HG02885 (cell line): ENCODE measurements at regions not wholly inside any gene's neighbourhood (a gene's known extent, or its start where the extent isn't known, plus 50 kb on each side); places are given as distances from the start of the nearest gene placed in this dataset.

Source experiments
- ATAC-seq: cut with Tn5 transposase; IDR thresholded peaks from one replicate; pipeline ENCODE4 v1.9.1; 2021; ENCODE audit warnings: mild to moderate bottlenecking; ENCODE audit not compliant: unreplicated experiment, poor library complexity

DNA sequence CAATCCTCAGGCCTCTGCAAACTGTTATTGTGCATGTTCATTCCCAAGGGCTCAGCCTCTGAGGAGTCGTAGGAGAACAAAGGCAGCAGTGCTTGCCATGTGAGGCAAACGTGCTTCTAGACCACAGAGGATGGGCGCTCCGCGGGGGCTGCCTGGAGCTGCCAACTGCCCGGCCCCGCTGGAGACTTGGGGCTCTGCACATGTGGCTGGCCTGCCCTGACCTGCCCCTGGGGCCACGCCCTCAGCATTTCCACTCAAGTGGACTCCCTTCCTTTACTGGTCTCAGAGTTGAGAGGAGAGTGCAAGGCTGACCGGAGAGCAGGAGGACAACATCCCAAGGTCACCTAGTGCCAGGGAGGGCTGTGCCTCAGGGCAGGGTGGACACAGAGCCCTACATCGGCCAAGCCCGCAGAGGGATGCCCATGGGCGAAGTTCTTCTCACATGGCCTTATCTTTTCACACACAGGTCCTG lies 222.3 kb upstream of the ZNF32 start:
- ATAC-seq = no peak

DNA sequence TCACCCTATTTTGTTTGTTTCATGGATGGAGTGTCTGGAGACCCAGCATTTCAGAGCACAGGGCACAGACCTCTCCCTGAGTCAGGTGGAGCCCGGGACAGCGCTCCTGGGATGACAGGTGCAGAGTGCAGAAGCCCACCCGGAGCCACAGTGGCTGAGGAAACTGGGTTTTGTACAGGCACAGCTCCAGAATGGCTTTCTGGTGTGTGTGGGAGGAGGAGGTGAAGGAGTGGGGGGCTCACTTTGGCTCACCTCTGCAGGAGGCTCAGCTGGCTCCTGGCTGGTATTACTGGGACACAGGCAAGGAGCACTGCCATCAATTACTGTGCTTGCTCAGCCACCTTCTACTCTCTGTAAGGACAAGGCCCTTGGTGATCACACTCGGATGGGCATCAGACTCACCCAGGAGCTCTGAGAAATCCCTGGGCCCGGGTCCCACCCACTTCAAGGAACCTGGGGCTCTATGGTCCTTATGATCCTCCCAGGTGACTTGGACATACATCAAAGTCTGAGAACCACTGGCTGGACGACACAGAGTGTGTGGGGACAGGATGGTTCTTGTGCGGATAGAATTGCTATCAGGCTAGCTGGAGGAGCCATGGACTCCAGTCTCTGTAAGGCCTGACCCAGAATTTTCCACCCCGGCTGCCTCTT lies 221.1 kb upstream of the ZNF32 start:
- no peak for ATAC-seq

DNA sequence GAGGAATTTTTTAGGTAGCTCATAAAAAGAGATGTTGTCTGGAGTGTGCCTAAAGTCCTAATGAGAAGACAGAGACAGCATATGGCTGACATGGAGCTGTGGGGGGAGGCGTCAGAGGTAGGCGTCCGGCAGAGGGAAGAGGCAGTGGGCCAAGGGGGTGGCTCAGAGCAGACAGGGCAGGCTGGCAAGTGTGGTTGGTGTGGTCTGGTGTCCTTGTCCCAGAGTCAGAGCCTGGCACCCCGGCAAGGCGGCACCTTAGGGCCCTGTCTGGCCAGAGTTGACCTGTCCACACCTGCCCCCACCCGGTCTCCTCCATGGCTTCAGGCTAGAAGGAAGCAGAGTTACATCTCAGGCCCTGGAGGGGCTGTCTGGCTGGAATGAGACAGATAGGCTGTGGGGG lies 220.3 kb upstream of the ZNF32 start:
- ATAC-seq = no peak

DNA sequence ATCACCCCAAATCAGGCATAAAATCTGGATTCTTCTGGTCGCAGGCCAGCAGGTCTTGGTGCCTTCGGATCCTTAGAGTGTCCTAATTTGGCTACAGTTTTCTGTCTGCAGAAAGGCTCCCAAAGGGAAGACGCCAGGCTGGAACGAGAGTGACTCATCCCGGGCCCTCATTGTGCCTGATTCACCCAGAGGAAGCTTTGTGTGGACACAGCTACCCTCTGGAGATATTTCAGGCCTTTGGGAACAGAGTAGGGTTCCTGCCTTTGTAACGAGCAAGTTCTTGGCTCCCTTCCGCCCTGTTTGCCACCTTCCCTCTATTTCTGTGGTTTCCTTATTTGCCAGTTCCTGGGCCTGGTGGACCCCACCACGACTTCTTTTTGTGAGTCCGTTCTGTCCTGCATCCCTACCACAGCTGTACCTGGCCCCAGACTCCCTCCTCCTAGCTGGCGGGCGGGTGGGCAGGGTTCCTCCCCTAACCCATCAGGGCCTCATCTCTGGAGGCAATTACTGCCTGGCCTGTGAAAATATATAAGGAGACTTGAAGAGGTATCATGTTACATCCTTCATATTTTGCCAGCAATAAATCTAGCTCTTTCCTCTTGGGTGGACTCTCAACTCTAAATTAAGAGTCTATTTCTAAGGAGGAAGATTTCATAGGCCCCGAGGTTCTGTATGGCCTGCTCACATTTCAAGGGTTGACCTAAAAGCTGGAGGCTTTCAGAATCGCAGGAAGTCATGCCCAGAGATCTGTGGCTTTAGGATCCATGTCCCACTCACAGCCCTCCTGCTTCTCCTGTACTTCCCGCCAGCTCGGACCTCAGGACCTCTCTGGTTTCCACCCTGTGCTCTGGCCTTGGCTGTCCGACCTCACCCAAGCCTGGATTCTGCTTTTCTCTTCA lies 219.2 kb upstream of the ZNF32 start:
- no peak for ATAC-seq

DNA sequence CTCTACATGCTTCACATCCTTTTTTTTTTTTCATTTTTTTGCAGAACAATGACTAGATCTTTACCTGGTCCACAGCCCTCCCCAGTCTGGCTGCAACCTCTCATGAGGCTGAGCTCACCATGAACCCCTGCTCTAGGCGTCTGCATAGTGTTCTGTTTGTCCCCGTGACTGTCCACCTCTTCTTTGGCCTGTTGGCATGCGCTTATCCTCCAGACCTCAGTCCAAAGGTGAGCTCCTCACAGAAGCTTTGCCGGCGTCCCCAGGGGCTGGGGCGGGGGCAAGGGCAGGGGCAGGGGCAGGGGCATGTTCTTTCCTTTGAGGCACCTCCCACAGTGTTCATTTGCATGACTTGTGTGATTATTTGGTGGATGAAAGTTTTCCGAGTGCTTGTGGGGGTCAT lies 218.4 kb upstream of the ZNF32 start:
- ATAC-seq = no peak

DNA sequence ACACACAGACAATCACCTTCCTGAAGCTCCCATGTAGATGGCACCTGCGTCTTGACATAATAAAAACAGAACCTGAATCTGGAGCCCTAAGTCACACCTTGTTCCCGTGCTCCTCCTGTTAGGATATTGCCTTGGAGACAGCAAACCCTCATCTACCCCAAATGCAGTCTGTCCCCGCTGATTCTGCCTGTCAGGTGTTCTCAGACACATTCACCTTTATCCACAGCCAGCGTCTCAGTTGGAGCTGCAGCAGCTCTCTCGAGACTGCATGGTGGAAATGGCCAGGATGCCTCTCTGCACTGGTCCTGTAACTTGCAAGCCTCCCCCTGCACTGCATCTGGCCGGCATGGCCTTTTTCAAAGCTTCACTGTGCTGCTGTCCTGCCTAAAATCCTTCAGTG lies 218.0 kb upstream of the ZNF32 start:
- ATAC-seq = no peak

DNA sequence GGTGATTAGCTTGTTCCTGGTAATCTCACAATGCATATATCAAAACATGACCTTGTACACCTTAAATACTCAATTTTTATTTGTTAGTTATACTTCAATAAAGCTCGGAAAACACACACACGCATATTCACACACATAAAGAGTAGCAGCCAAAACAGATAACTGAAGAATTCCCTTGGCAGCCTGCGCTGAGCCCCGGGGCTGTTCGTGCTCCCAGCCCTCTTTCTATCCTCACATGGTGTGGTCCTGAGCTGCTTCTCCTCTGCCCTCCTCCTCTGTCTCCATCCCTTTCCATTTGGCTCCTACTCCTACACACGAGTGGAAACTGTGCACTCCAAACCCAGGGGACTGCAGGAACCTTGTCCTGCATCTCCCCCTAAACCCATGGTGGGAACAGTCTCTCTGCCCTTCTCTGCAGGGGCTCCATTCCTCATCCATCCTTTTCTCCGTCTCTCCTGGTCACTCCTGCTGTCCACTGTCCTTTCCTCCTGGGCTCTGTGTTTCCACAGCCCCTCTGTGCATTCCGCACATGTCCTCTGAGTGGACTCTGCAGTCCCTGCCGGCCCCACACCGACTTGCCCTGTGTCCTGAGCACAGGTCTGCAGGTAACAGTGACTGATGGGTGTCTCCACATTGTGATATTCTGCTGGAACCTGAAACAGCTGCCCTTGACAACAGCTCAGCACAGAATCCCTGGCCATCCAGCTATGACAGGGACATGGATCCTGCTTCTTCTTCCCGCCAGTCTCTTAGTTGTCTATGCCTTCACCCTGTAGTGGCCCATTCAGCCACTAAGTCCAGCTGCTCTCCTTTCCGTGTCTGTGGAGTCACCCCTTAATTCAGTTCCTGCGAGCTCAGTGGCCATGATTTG lies 216.8 kb upstream of the ZNF32 start:
- ATAC-seq = no peak

DNA sequence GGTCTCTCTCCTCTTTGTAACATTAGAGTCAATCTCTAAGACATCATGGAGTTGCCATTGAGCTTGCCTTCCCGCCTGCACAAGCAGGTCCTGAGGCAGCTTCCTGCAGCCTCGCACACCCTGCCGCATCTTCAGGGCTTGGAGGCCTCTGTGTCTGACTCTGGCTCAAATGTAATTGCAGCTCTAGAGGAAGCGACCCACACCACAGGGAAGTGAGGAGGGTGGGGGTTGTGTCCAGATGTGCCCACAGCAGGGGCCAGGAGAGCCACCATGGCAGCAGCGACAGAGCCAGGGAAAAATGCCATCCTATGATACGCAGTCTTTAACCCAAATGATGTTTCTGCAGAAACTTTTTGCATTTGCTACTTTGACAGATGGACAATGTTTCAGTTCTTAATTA lies 216.0 kb upstream of the ZNF32 start:
- no peak for ATAC-seq

DNA sequence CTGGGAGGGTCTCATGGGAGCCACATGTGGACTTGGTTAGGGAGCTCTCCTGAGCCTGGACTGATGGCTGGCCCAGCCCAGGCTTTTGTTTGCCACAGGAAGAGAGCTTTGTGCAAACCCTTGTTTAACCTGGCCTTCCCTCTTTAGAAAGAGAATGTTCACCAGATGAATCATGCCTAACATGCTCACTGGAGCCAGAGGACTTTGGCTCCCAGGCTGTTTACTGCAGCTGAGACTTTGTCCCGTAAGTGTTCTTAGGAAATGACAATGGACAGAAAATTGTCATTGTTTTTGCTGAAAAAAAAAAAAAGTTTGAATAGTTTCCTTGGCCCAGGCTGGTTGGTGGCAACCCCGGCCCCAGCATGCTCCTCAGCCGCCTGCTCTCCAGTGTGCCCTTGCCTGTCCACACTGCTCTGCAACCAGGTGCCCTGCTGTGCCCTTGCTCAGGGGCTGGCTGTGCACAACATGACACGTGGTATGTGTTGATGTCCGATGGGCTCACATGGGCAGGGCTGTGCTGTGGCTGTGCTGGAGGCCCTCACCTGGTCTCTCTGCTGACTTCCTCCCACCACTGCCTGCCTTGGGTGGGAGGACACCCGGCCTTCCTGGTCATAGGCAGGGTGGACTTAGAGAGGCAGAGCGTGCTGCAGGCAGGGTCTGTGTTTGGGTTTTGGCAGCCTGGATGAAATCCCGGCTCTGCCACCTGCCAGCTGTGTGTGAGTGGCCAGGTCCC lies 215.3 kb upstream of the ZNF32 start:
- no peak for ATAC-seq

DNA sequence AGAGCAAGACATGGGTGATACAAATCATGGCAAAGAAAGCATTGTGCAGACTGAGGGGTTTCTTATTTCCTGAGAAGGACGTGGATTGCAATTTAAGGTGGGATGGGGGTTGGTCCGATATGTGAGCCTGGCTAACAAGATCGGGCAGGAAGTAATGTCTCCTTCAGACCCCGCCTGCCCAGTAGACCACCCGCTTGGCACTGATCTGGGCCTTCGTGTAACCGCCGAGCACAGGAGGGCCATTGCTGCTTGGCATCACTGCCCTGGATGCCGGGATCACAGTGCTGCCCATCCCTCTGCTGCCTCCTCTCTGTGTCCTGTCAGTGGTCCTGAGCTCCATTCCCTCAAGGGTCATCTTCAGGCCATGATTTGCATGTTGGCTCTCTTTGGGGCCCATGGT lies 214.6 kb upstream of the ZNF32 start:
- ATAC-seq = no peak

DNA sequence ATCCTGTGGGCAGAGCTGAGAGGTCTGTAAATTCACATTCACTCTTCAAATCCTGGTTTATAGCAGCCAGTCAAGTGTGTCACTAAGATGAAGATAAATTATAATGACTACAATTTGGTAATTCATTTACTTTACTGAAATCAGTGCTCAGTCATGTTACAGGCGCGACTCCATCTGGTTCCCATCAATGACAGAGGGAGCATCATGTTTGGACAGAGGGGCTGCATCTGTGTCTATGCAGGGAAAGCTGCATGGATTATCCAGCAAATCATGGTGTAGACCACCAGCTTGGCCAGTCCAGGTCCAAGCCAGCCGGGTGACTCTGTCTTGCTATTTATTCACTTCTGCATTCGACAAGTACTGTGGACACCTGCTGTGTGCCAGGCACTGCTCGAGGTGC lies 214.1 kb upstream of the ZNF32 start:
- no peak for ATAC-seq

DNA sequence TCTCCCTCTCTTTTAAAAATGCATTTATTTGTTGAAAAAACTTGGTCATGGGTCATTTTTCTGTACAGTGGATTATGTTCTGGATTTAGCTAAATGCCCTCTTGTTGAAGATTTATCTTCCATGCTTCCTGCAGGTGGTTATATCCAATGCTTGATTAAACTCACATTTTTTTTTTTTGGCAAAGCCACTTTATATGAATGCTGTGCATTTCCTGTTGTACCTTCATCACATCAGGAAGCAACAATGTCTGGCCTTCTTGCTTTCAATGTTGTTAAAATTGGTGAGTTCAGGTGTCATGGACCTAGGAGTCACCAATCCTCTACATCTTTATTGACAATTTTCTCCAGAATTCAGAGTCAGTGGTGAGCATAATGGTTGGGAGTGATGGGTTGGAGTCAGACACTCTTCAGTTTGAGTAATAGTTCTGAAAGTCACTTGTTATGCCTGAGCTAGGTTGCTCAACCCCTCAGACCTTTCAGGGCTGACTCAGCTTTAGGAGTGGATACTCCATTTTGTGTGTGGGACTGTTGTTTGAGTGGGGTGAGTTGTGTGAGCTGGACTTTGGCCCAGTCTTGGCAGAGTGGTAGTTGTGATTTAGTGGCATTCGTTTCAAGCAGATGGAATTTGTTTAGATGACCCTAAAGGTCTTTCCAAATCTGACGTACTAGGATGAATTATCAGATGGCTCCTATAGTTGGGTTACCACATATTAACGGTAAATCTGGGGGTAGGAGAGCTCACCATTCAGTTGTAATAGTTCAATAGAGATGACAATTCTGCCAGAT lies 213.5 kb upstream of the ZNF32 start:
- no peak for ATAC-seq

DNA sequence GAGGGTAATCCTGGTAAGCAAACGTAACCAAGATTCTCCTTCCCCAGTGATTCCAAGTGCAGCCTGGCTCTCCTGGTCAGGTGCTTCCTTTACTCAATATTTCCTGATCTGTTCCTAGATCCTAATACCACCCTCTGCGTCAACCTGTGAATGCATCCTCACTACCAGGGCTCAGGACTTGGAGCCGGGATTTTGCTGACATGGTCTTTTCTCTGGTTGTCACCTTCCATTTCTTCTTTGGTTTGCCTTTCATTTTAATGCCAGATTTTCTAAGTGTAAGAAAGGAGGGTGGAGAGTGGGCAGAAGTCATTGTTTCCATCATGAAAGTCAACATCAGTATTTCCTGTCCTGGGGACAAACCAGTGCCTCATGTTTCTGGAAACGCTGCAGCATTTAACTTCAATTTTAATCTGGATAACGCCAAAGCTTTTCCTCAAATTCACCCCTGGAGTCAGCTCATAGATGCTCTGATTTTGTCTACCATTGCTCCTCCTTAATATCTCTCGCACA lies 210.4 kb upstream of the ZNF32 start:
- no peak for ATAC-seq

DNA sequence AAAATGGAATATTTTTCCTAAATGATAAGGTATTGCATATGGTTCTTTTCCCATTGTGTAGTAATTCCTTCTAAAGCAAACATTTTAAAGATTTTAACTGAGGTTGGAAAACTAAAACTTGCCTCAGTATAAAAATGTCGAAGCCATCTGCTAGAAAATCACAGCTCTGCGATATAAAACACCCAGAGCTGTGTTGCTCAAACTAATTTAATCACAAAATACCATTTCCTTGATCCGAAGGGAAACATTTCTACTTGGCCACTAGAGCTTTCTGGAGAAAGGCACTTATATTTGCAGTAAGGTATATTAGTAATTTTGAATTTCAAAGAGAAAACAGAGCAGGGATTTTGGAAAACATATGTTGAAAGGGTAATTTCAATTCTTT lies 209.2 kb upstream of the ZNF32 start:
- ATAC-seq = no peak

DNA sequence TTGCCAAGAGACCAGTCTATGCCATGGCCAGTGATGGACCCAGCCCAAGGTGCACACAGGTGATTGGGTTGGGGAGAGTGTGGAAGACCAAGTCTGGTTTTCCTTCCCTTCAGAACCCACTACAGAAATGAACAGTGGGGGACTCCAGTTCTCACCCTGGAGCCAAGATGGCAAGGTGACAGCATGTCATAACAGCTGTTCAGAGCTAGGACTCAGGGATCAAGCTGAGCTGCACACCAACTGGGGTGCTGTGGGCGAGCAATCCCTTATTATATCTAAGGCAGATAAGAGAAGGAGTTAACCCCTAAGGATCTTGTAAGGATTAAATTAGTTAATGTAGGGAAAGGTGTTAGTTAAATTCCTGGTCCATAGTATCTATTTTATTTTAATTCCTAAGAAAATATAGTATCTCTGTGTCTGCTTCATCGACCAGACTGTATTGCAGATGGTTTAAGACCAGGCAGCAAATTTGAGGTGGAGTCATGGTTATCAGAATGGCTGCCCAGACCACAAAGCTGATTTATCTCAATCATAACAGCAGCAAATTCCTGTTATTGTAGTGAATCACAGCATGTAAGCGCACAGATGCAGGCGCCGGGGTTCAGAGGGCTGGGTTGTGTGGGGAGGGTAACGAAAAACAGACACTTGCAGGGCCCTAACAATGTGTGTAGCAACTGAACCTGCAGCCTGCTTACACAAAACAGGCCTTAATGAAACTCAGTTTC lies 208.7 kb upstream of the ZNF32 start:
- ATAC-seq = no peak

DNA sequence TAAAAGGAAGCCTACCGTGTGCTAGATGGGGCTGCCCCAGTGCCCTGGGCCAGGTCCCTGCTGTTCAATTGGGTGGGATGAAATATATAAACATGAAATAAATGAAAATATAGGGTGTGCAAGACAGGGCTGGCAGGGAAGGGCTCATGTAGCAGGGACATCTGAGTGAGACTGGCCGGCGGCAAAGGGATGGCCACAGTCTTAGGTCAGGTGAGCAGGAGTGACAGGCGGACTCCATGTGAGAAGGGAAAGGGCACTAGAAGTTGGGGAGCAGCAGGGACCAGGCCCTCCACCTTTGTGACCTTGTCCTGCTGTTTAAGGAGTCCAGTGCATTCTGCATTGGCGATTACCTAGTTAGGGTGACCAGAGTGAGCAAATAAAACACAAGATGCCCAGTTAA lies 207.6 kb upstream of the ZNF32 start:
- ATAC-seq = no peak

DNA sequence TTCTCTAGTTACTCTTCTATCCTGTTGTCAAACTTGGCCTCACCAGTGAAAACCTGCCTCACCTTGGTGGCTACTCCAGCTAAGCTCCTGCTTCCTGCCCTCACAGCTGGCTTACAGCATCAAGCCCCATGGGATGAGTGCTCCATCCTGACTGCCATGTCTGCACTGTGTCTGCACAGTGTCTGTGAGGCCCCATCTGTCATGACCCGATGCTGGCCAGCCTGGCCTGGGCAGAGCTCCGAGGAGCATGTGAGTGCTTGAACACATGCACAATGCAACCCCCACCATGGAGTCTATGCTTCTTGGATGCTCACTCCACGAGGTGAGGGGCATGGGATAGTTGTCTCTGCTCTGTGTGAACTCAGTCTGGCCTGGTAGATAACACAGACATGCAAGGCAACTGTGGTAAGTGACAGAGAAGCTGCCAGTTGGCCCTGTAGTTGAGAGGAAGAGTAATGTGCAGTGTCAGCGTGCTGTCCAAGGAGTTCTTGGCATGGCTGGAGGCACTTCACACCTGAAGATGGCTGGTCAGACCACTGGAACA lies 207.1 kb upstream of the ZNF32 start:
- ATAC-seq = no peak

DNA sequence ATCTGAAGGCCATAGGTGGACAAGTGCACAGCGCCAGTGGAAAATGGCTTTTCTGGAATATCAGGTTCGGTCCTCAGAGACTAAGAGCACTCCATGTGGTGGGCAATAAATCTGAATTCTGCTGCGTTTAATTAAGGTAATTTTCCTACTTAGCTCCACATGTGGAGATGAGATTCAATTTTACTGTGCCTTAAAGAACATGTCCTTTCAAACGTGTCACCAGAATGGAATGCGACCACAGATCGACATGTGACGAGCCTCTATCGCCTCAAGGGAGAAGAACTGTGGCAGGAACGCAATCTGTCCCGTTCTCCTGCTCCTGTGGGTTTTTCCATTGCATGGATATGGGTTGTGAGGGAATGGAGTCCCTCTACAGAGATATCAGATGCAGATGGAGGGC lies 205.3 kb upstream of the ZNF32 start:
- ATAC-seq = no peak
